ENCODE measurements at regions not wholly inside any gene's neighbourhood (a gene's known extent, or its start where the extent isn't known, plus 50 kb on each side); places are given as distances from the start of the nearest gene placed in this dataset.
"Not testable (repeated sequence)": the region's sequence is repeated elsewhere in the genome, so short reads cannot be mapped to it uniquely, and the experiment has no call there.

- Mint-ChIP-seq H3K9me3 (peaks cover 11% of the 10 kb centered on the region), H3K4me1 (ENCODE audit: low read depth) (no peaks in the 10 kb centered on the region), H3K27ac (no peak overlapping the region), H3K4me3 (no peak overlapping the region), H3K27me3 (ENCODE audit: low read depth) (peaks cover 28% of the 10 kb centered on the region), H3K36me3 (ENCODE audit: low read depth) (peaks cover 4% of the 10 kb centered on the region)
- no peak for DNase-seq
- intact Hi-C loops (cut with micrococcal nuclease), result no loop called here
- CTCF ChIA-PET, result no interaction called here
Observed at GRCh38 chr7:152923711-152924110, 164.2 kb downstream of the ACTR3B start.

GRCh38 chr7:152924238-152924637, 164.7 kb downstream of the ACTR3B start:
- DNase-seq, result no peak
- CTCF ChIA-PET, result no interaction called here
- Mint-ChIP-seq H3K27me3 (ENCODE audit: low read depth) (peaks cover 28% of the 10 kb centered on the region), H3K4me3 (no peak overlapping the region), H3K27ac (no peak overlapping the region), H3K36me3 (ENCODE audit: low read depth) (peaks cover 4% of the 10 kb centered on the region), H3K9me3 (peaks cover 12% of the 10 kb centered on the region), H3K4me1 (ENCODE audit: low read depth) (no peaks in the 10 kb centered on the region)
- intact Hi-C loops (cut with micrococcal nuclease), result no loop called here

DNA sequence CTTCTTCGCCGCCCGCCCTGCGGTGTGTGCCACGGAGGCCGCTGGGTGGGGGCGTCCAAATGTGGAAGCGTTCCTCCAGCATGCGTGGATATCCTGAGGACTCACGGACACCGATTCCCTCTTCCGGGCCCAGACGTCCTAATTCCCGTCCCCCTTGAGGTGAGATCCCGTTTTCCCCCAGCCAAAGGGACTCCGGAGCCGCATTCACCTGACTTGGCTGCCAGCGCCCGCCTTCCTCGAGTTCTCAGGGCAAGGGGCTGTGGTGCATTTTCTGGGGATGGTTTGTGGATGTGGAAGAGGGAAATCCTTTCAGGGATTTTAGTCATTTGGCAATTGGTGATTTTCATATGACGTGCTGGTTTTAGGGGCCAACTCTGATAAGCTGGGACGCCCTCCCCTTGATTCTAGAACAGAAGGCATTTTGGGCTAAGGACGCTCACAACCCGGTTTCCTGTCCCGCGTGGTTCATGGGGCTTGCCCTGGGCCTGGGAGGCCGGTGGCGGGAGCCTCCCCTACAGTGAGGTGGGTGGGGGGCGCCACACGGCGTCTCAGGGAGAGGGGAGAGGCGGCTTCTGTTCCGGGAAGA, 165.4 kb downstream of the ACTR3B start:
- CTCF ChIA-PET, result no interaction called here
- H3K27me3 Mint-ChIP-seq (ENCODE audit: low read depth), result peaks cover 27% of the 10 kb centered on the region
- peaks cover 4% of the 10 kb centered on the region for H3K36me3 Mint-ChIP-seq (ENCODE audit: low read depth)
- H3K4me1 Mint-ChIP-seq (ENCODE audit: low read depth), result no peaks in the 10 kb centered on the region
- no peak overlapping the region for H3K27ac Mint-ChIP-seq
- no peak overlapping the region for H3K4me3 Mint-ChIP-seq
- intact Hi-C loops (cut with micrococcal nuclease), result no loop called here
- H3K9me3 Mint-ChIP-seq, result peaks cover 15% of the 10 kb centered on the region
- DNase-seq, result no peak

GRCh38 chr7:152925412-152926147, 166.0 kb downstream of the ACTR3B start:
- DNase-seq, result no peak
- H3K4me3 Mint-ChIP-seq, result no peak overlapping the region
- peaks cover 16% of the 10 kb centered on the region for H3K9me3 Mint-ChIP-seq
- H3K36me3 Mint-ChIP-seq (ENCODE audit: low read depth), result peaks cover 2% of the 10 kb centered on the region
- H3K27ac Mint-ChIP-seq, result no peak overlapping the region
- CTCF ChIA-PET, result no interaction called here
- intact Hi-C loops (cut with micrococcal nuclease), result no loop called here
- H3K27me3 Mint-ChIP-seq (ENCODE audit: low read depth), result peaks cover 25% of the 10 kb centered on the region
- no peaks in the 10 kb centered on the region for H3K4me1 Mint-ChIP-seq (ENCODE audit: low read depth)

DNA sequence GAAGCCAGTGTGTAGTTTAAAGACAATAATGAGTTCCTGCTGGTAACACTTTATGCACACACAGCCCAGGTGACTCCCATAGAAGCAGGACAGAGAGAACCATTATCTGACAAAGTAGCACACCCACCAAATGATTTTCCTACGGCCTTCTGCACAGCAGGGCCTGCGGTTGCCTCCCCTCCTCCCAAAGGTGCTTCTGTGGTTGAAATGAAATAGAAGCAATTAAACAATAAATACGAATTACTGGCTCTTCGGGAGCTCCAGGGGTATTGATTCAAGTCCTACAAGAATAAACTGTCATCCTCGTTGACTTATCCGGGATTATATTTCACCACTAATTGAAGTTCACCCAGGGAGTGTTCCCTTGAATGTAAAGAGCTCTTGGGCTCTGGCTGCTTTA, 172.1 kb downstream of the ACTR3B start:
- intact Hi-C loops (cut with micrococcal nuclease), result no loop called here
- Mint-ChIP-seq H3K27ac (no peak overlapping the region), H3K4me3 (no peak overlapping the region), H3K36me3 (ENCODE audit: low read depth) (no peaks in the 10 kb centered on the region), H3K4me1 (ENCODE audit: low read depth) (no peaks in the 10 kb centered on the region), H3K9me3 (peaks cover 6% of the 10 kb centered on the region), H3K27me3 (ENCODE audit: low read depth) (no peaks in the 10 kb centered on the region)
- CTCF ChIA-PET, result no interaction called here
- DNase-seq, result no peak

- intact Hi-C loops (cut with micrococcal nuclease), result no loop called here
- H3K9me3 Mint-ChIP-seq, result no peaks in the 10 kb centered on the region
- no peak overlapping the region for H3K27ac Mint-ChIP-seq
- no peak for DNase-seq
- H3K27me3 Mint-ChIP-seq (ENCODE audit: low read depth), result no peaks in the 10 kb centered on the region
- CTCF ChIA-PET, result interaction anchor here (0.7 kb wide), 1 partner anchor 36 kb away, joined by 3 read pairs; no protein-coding TSS in a partner anchor
- H3K4me1 Mint-ChIP-seq (ENCODE audit: low read depth), result no peaks in the 10 kb centered on the region
- no peaks in the 10 kb centered on the region for H3K36me3 Mint-ChIP-seq (ENCODE audit: low read depth)
- H3K4me3 Mint-ChIP-seq, result no peak overlapping the region
Observed at GRCh38 chr7:152937282-152937681, 177.7 kb downstream of the ACTR3B start.

- CTCF ChIA-PET; H3K4me3 Mint-ChIP-seq; H3K36me3 Mint-ChIP-seq (ENCODE audit: low read depth); DNase-seq; H3K27me3 Mint-ChIP-seq (ENCODE audit: low read depth); intact Hi-C loops (cut with micrococcal nuclease); H3K27ac Mint-ChIP-seq; H3K4me1 Mint-ChIP-seq (ENCODE audit: low read depth); H3K9me3 Mint-ChIP-seq: not testable (repeated sequence)
Observed at GRCh38 chr7:152946616-152947015, 187.1 kb downstream of the ACTR3B start.

DNA sequence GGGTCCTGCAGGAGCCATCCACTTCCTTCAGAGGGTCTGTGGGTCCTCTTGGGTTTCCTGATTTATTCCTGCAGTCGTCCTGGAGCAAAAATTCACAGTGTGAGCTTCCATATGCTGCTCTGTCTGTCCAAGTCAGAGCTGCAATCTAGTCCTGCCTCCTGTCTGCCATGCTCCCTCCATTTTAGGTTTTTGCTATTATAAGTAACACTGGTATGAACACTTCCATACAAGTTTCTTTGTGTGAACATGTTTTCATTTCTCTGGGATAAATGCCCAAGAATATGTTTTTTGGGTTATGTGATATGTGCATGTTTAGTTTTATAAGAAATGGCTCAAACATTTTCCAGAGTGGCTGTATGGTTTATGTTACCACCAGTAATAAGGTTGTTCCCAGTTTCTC, 188.1 kb downstream of the ACTR3B start:
- H3K4me3 Mint-ChIP-seq, result no peak overlapping the region
- intact Hi-C loops (cut with micrococcal nuclease), result no loop called here
- peaks cover 4% of the 10 kb centered on the region for H3K9me3 Mint-ChIP-seq

DNA sequence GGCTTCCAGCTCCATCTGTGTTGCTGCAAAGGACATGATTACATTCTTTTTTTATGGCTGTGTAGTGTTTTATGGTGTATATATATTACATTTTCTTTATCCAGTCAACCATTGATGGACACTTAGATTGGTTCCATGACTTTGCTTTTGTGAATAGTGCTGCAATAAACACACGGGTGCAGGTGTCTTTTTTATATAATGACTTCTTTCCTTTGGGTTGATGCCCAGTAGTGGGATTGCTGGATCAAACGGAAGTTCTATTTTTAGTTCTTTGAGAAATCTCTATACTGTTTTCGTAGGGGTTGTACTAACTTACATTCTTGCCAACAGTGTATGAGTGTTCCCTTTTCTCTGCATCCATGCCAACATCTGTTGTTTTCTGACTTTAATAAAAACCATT, 189.7 kb downstream of the ACTR3B start:
- Mint-ChIP-seq H3K27ac (no peak overlapping the region), H3K27me3 (ENCODE audit: low read depth) (no peaks in the 10 kb centered on the region), H3K9me3 (peaks cover 4% of the 10 kb centered on the region), H3K4me3 (no peak overlapping the region), H3K36me3 (ENCODE audit: low read depth) (peaks cover 3% of the 10 kb centered on the region), H3K4me1 (ENCODE audit: low read depth) (peaks cover 4% of the 10 kb centered on the region)
- no peak for DNase-seq
- CTCF ChIA-PET, result no interaction called here
- intact Hi-C loops (cut with micrococcal nuclease), result no loop called here

More for the DNA sequence above, 188.1 kb downstream of the ACTR3B start:
- H3K27ac Mint-ChIP-seq, result no peak overlapping the region
- peaks cover 5% of the 10 kb centered on the region for H3K4me1 Mint-ChIP-seq (ENCODE audit: low read depth)
- peaks cover 3% of the 10 kb centered on the region for H3K36me3 Mint-ChIP-seq (ENCODE audit: low read depth)
- CTCF ChIA-PET, result no interaction called here
- no peak for DNase-seq
- no peaks in the 10 kb centered on the region for H3K27me3 Mint-ChIP-seq (ENCODE audit: low read depth)

DNA sequence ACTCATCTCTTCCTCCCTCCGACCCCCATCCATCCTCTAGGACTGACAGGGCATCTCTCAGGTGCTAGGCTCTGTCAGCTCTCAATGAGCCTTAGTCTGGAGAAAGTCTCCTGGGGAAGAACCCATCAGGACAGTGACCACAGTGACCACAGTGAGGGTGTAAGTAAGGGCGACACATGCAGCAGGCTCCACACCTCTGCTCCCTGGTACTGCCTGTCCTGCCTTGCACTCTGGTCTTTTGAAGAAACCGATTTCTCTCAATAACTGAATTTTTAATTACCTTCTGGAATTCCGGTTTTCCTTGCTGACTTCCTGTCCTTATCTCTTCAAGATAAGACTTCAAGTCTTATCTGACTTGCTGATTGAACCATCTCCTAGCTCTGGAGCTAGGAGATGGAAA, 190.2 kb downstream of the ACTR3B start:
- Mint-ChIP-seq H3K4me3 (no peak overlapping the region), H3K27me3 (ENCODE audit: low read depth) (no peaks in the 10 kb centered on the region), H3K4me1 (ENCODE audit: low read depth) (peaks cover under 1% of the 10 kb centered on the region), H3K27ac (no peak overlapping the region), H3K36me3 (ENCODE audit: low read depth) (peaks cover 3% of the 10 kb centered on the region), H3K9me3 (peaks cover 4% of the 10 kb centered on the region)
- DNase-seq, result no peak
- intact Hi-C loops (cut with micrococcal nuclease), result no loop called here
- CTCF ChIA-PET, result no interaction called here

GRCh38 chr7:152956006-152956405, 196.5 kb downstream of the ACTR3B start:
- DNase-seq, result no peak
- intact Hi-C loops (cut with micrococcal nuclease), result no loop called here
- Mint-ChIP-seq H3K36me3 (ENCODE audit: low read depth) (no peaks in the 10 kb centered on the region), H3K9me3 (peaks cover 6% of the 10 kb centered on the region), H3K4me3 (no peak overlapping the region), H3K27me3 (ENCODE audit: low read depth) (no peaks in the 10 kb centered on the region), H3K27ac (no peak overlapping the region), H3K4me1 (ENCODE audit: low read depth) (no peaks in the 10 kb centered on the region)
- CTCF ChIA-PET, result no interaction called here

DNA sequence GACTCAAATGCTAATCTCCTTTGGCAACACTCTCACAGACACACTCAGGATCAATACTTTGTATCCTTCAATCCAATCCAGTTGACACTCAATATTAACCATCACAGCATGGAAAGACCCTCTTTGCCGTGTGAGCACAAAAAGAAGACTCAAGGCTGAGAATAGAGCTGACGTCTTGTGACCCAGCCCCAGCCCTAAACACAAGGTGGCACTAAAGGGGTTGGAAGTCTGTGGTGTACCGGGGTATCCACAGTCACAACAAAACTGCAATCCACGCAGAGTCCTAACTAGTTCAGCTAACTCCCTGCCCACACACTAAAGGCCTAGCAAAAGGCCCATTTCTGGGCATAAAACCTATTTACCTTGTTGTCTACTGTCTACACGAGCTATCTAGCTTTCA, 200.1 kb downstream of the ACTR3B start:
- no peak for DNase-seq
- CTCF ChIA-PET, result interaction anchor here (0.6 kb wide), 1 partner anchor 66 kb away, joined by 6 read pairs; no protein-coding TSS in a partner anchor
- Mint-ChIP-seq H3K27ac (no peak overlapping the region), H3K4me3 (no peak overlapping the region), H3K36me3 (ENCODE audit: low read depth) (no peaks in the 10 kb centered on the region), H3K4me1 (ENCODE audit: low read depth) (no peaks in the 10 kb centered on the region), H3K9me3 (peaks cover 8% of the 10 kb centered on the region), H3K27me3 (ENCODE audit: low read depth) (no peaks in the 10 kb centered on the region)
- intact Hi-C loops (cut with micrococcal nuclease), result no loop called here

DNA sequence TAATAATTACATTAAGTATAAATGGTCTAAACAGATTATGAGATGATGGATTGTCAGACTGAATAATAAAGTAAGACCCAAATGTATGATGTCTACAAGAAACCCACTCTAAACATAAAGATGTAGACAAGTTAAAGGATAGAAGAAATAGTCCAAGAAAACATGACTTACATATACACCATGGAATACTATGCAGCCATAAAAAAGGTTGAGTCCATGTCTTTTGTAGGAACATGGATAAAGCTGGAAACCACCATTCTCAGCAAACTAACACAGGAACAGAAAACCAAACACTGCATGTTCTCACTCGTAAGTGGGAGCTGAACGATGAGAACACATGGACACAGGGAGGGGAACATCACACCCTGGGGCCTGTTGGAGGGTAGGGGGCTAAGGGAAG, 202.2 kb downstream of the ACTR3B start:
- H3K27ac Mint-ChIP-seq; H3K4me3 Mint-ChIP-seq; H3K9me3 Mint-ChIP-seq; CTCF ChIA-PET; H3K36me3 Mint-ChIP-seq (ENCODE audit: low read depth); DNase-seq; intact Hi-C loops (cut with micrococcal nuclease); H3K4me1 Mint-ChIP-seq (ENCODE audit: low read depth); H3K27me3 Mint-ChIP-seq (ENCODE audit: low read depth): not testable (repeated sequence)

Data from activated naive CD4-positive, alpha-beta T cell treated with anti-CD3 and anti-CD28 coated beads for 36 hours (primary cell).